Thyroid gland (tissue), 4 donors: ENCODE measurements at regions not wholly inside any gene's neighbourhood (a gene's known extent, or its start where the extent isn't known, plus 50 kb on each side); places are given as distances from the start of the nearest gene placed in this dataset.

Source experiments
- DNase-seq, 2 donors: peaks; one replicate each; pipeline ENCODE4 v3.0.0-alpha.2; 2019
- H3K27ac ChIP-seq, 3 donors: fragments of 200-600 bp; sonication (generic); 1 replicate in 2 of 3; 2 replicates in 1 of 3; pipeline ENCODE4 v1.5.1; 2016 to 2019; ENCODE audit warnings: mild to moderate bottlenecking in 1 of 3, moderate library complexity in 1 of 3
- H3K27me3 ChIP-seq: fragments of 200-600 bp; sonication (generic); one replicate; pipeline ENCODE4 v1.5.1; 2019
- H3K36me3 ChIP-seq, 2 donors: fragments of 200-600 bp; sonication (generic); one replicate each; pipeline ENCODE4 v1.5.1; 2016 to 2019
- H3K4me1 ChIP-seq, 2 donors: fragments of 200-600 bp; sonication (generic); one replicate each; pipeline ENCODE4 v1.5.1; 2017 to 2019
- H3K4me3 ChIP-seq, 3 donors: fragments of 200-600 bp; sonication (generic); replicated peaks in 1 of 3; 1 replicate in 2 of 3; 2 replicates in 1 of 3; pipeline ENCODE4 v1.5.1; 2016; ENCODE audit warnings: mild to moderate bottlenecking in 1 of 3
- H3K9me3 ChIP-seq: fragments of 200-600 bp; sonication (generic); one replicate; pipeline ENCODE4 v1.5.1; 2017
- CTCF ChIP-seq, 6 experiments: fragments of 200-600 bp in 3 of 6; fragments of 450-650 bp in 3 of 6; sonication (generic) in 3 of 6; IDR thresholded peaks; one replicate each; pipeline ENCODE4 v1.5.1; 2016 to 2019; ENCODE audit warnings: antibody characterized with exemption in 6 of 6, mild to moderate bottlenecking in 2 of 6, inconsistent platforms in 1 of 6, moderate library complexity in 1 of 6
- POLR2A ChIP-seq, 2 donors: fragments of 450-650 bp; IDR thresholded peaks; one replicate each; pipeline ENCODE4 v1.6.1; 2017; ENCODE audit warnings: antibody characterized with exemption in 2 of 2, mild to moderate bottlenecking in 2 of 2, moderate library complexity in 1 of 2
- WGBS, 2 donors: methylation state at CpG; one replicate each; pipeline ENCODE4 v1.1.5; 2017; 5-methylcytosine and 5-hydroxymethylcytosine counted together
- intact Hi-C: fragments of 100-400 bp; cut with DNase I; formaldehyde crosslinking; loops from one replicate; pipeline ENCODE4 v1.15.1; 2023

- no peak for TF ChIP-seq POLR2A (IDR thresholded peaks at IDR 0.05)
- no peak for TF ChIP-seq CTCF (IDR thresholded peaks at IDR 0.05)
- Histone ChIP-seq H3K4me1 (no peaks in the 10 kb centered on the region), H3K27ac (no peak overlapping the region), H3K27me3 (no peaks in the 10 kb centered on the region), H3K36me3 (no peaks in the 10 kb centered on the region), H3K9me3 (no peaks in the 10 kb centered on the region), H3K4me3 (no peak overlapping the region)
- no peak for DNase-seq
- 80 to 88% methylated on average over 6 to 7 of the region's 7 CpGs for WGBS, 2 donors
- intact Hi-C loops: no loop called here
These were observed 51.9 kb upstream of the GNAT3 start for GRCh38 chr7:80563561-80564327.

- WGBS, 2 donors: 96 to 97% methylated on average over 3 of the region's 3 CpGs
- intact Hi-C loops: no loop called here
These were observed 53.7 kb upstream of the GNAT3 start for GRCh38 chr7:80565554-80565953.

GRCh38 chr7:80581486-80582260, 56.8 kb upstream of the CD36 start:
- intact Hi-C loops: no loop called here
- no peak overlapping the region for H3K4me3 ChIP-seq
- H3K36me3 ChIP-seq: no peaks in the 10 kb centered on the region
- no peak overlapping the region for H3K27ac ChIP-seq
- H3K27me3 ChIP-seq: no peaks in the 10 kb centered on the region
- no peaks in the 10 kb centered on the region for H3K9me3 ChIP-seq
- TF ChIP-seq CTCF (IDR thresholded peaks at IDR 0.05) (no peak), POLR2A (IDR thresholded peaks at IDR 0.05) (no peak)
- DNase-seq: no peak
- WGBS, 2 donors: 88 to 96% methylated on average over 4 of the region's 4 CpGs
- H3K4me1 ChIP-seq: peaks cover 0 to 3% of the 10 kb centered on the region in 2 donors

More at GRCh38 chr7:80565554-80565953, 53.7 kb upstream of the GNAT3 start:
- H3K4me1 ChIP-seq: no peaks in the 10 kb centered on the region
- no peaks in the 10 kb centered on the region for H3K9me3 ChIP-seq
- H3K4me3 ChIP-seq: no peak overlapping the region
- H3K27me3 ChIP-seq: no peaks in the 10 kb centered on the region
- TF ChIP-seq CTCF (IDR thresholded peaks at IDR 0.05) (no peak), POLR2A (IDR thresholded peaks at IDR 0.05) (no peak)
- no peak for DNase-seq
- no peaks in the 10 kb centered on the region for H3K36me3 ChIP-seq
- H3K27ac ChIP-seq: no peak overlapping the region

- TF ChIP-seq CTCF (IDR thresholded peaks at IDR 0.05) (no peak), POLR2A (IDR thresholded peaks at IDR 0.05) (no peak)
- intact Hi-C loops: no loop called here
- no peak overlapping the region for H3K27ac ChIP-seq
- DNase-seq: peak in 1 of 2 donors; percentile 64
- H3K4me3 ChIP-seq: no peak overlapping the region
- 65 to 66% methylated on average over 2 of the region's 2 CpGs for WGBS, 2 donors
- H3K36me3 ChIP-seq: no peaks in the 10 kb centered on the region
- H3K9me3 ChIP-seq: no peaks in the 10 kb centered on the region
- H3K4me1 ChIP-seq: peaks cover 0 to 3% of the 10 kb centered on the region in 2 donors
- H3K27me3 ChIP-seq: no peaks in the 10 kb centered on the region
These were observed 54.5 kb upstream of the CD36 start for GRCh38 chr7:80583901-80584300.

GRCh38 chr7:80584778-80585177, 53.7 kb upstream of the CD36 start:
- H3K4me1 ChIP-seq: peaks cover 0 to 3% of the 10 kb centered on the region in 2 donors
- no peak overlapping the region for H3K4me3 ChIP-seq
- no peak overlapping the region for H3K27ac ChIP-seq
- H3K36me3 ChIP-seq: no peaks in the 10 kb centered on the region
- peak; percentile 15 to 41 for DNase-seq
- no peaks in the 10 kb centered on the region for H3K9me3 ChIP-seq
- no peak for TF ChIP-seq POLR2A (IDR thresholded peaks at IDR 0.05)
- TF ChIP-seq CTCF (IDR thresholded peaks at IDR 0.05): no peak
- intact Hi-C loops: no loop called here
- no peaks in the 10 kb centered on the region for H3K27me3 ChIP-seq
